Stimulated activated CD4-positive, alpha-beta T cell treated with anti-CD3 and anti-CD28 coated beads, Interleukin-4, amount 100 ng/mL, for 4 hours (primary cell): ENCODE measurements at regions not wholly inside any gene's neighbourhood (a gene's known extent, or its start where the extent isn't known, plus 50 kb on each side); places are given as distances from the start of the nearest gene placed in this dataset.
"Not testable (repeated sequence)": the region's sequence is repeated elsewhere in the genome, so short reads cannot be mapped to it uniquely, and the experiment has no call there.

ENCODE experiments used
- DNase-seq, 2 experiments: peaks; one replicate each; pipeline ENCODE4 v3.0.0-alpha.2; 2020

DNA sequence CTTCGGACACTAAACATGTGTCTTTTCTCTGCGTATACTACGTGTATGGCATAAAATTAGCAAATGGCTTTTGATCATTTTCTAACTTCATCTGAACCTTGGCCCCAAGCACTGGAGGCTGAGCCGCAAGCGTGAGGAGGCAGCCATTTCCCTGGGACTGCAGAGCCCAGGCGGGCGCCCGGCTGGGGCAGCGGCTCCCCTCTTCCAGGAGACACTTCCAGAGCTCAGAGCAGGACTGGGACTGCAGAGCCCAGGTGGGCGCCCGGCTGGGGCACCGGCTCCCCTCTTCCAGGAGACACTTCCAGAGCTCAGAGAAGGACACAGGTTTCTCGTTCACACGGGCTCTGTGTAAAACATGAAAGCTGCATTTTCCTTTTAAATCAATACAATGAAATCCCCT lies 484.1 kb upstream of the SALL3 start:
- no peak for DNase-seq

GRCh38 chr18:78496079-78496478 lies 483.5 kb upstream of the SALL3 start:
- no peak for DNase-seq

- no peak for DNase-seq
Measured at GRCh38 chr18:78497641-78498040, 482.0 kb upstream of the SALL3 start.

DNA sequence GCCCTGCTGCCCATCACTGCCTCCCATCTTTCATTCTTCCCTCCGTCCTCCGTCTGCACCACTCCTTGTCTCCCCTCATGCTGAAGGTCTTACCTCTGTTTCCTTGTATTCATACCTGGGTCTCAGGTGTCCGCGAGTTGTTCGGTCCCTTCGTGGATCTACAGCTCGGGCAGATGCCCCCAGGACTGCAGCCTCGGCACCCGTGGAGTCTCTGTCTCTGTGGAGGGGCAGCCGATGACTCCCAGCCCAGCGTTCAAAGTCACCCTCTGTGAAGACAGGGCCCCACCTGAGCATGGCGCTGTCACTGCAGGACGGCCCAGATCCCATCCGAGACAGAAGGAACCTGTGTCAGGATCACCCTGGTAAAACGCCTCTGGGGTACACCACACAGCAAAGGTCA lies 480.0 kb upstream of the SALL3 start:
- DNase-seq: no peak

- no peak for DNase-seq
Measured at GRCh38 chr18:78501251-78501650, 478.4 kb upstream of the SALL3 start.

GRCh38 chr18:78503129-78503528 lies 476.5 kb upstream of the SALL3 start:
- no peak for DNase-seq

- DNase-seq: no peak
Measured at GRCh38 chr18:78505851-78506461, 473.7 kb upstream of the SALL3 start.

GRCh38 chr18:78507217-78507616 lies 472.4 kb upstream of the SALL3 start:
- no peak for DNase-seq

- not testable (repeated sequence) for DNase-seq
Measured at GRCh38 chr18:78508228-78508824, 471.3 kb upstream of the SALL3 start.

DNA sequence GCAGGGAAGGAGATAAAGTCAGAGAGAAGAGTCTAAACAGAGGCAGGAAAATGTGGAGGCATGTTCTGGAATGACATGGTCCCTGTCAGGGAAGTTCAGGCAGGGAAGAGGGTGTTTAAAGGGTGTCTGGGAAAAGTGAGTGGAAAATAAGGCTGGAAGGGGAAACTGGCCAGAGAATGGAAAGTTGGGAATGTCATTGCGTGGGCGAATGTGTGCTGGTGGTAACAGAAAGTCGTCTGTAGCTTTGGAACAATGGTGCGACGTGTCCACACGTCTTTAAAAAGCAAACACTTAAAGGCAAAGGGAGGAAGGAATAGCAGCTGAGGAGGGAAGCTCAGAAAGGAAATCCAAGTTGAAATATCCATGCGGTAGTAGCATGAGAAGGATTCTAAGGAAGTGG lies 469.5 kb upstream of the SALL3 start:
- no peak for DNase-seq

DNA sequence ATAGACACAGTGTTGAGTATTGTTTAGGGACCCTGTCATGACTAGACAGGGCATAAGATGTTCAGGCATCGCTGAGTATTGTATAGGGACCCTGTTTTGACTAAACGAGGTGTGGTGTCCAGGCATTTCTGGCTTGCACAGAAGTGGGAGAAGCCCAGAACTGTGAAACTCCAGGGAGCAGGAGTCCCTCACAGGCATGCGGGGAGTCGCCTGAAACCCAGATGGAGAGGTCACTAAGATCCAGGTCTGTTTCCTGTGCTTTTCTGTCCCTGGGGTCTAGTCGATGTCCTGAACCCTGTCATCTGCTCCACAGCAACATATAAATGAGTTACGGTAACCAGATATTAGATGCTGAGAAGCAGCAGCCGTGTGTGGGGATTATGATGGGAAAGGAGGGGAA lies 469.0 kb upstream of the SALL3 start:
- DNase-seq: no peak

GRCh38 chr18:78511666-78512601 lies 467.7 kb upstream of the SALL3 start:
- DNase-seq: no peak

- no peak for DNase-seq
Measured at GRCh38 chr18:78514910-78515670, 464.5 kb upstream of the SALL3 start.

DNA sequence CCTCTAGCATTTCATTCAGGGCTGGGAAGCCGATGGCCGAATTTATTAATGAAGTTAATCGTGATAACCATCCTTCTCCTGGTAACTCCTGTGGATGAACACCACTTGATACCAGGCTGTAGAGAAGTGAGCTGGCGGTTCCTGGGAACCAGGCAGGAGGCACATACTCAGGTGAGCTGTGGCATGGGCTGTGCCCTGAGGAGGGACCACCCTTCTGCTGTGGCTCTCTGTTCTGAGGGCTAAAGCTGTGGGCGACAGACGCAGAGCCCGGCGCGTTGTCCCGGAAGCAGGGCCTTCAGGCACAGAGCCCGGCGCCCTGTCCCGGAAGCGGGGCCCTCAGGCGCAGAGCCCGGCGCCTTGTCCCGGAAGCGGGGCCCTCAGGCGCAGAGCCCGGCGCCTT lies 462.3 kb upstream of the SALL3 start:
- no peak for DNase-seq

- no peak for DNase-seq
Measured at GRCh38 chr18:78517973-78518372, 461.6 kb upstream of the SALL3 start.

DNA sequence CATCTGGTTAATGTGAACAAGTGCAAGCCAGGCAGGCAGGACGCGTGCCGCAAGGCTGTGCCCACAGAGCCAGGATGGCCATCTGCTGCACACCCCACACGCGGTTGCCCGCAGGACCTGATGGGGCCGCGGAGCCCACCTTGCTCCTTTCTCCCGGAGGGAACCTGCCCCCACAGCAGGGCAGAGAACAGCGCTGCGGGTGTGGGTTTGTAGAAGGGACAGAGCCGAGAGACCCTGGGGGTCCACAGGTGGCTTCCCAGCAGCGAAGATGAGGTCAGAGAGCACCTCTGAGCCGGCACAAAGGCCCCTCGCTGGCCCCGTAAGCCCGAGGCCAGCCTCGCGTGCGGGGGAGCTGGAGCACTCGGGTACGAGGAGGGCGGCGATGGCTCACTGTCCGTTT lies 460.8 kb upstream of the SALL3 start:
- DNase-seq: no peak

DNA sequence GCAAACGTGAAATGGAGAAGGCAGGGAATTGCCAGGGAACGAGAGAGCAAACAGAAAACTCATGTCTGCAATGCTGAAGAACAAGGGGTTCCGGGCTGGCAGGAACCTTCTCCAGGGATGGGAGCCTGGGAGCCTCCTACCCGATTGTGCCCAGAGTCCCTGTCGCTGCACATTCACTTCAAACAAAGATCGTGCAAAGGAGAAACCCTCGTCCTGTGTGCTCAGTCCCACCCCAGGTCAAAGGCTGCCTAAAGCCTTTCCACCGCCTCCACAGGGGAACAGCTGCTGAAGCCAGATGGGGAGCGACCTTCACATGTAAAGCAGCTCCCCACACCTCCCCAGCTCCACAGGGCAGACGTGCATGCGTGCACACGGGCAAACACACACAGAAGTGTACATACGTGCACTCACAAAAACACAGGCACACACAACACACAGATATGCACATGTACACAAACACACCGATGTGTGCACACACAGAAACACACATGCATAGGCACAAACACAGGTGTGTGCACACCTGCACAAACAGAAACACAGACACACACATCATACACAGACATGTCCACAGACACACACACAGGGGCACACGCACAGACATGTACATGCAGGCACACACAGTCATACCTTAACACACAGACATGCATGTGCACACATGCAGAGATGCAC lies 460.1 kb upstream of the SALL3 start:
- DNase-seq: no peak

DNA sequence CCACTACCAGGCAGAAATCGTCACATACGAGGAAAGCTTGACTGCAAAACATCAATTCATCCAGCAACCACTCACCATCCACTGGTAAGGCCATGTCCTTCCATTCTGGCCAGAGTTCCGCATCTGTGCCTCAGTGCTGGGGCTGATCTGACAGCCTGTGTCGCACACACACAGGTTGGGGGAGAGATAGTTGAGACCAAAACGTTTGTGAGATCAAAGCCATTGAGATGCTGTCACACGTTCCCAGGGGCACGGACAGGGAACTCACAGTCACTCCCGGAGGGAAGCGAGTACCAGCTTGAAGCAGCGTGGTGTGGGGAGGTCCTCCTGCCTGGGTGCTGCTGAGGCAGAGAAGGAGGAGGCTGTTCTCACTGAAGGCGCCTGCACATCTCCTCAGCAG lies 458.5 kb upstream of the SALL3 start:
- no peak for DNase-seq

- DNase-seq: no peak
Measured at GRCh38 chr18:78521744-78522143, 457.9 kb upstream of the SALL3 start.

- no peak for DNase-seq
Measured at GRCh38 chr18:78522507-78522906, 457.1 kb upstream of the SALL3 start.

- no peak for DNase-seq
Measured at GRCh38 chr18:78523850-78524249, 455.8 kb upstream of the SALL3 start.

DNA sequence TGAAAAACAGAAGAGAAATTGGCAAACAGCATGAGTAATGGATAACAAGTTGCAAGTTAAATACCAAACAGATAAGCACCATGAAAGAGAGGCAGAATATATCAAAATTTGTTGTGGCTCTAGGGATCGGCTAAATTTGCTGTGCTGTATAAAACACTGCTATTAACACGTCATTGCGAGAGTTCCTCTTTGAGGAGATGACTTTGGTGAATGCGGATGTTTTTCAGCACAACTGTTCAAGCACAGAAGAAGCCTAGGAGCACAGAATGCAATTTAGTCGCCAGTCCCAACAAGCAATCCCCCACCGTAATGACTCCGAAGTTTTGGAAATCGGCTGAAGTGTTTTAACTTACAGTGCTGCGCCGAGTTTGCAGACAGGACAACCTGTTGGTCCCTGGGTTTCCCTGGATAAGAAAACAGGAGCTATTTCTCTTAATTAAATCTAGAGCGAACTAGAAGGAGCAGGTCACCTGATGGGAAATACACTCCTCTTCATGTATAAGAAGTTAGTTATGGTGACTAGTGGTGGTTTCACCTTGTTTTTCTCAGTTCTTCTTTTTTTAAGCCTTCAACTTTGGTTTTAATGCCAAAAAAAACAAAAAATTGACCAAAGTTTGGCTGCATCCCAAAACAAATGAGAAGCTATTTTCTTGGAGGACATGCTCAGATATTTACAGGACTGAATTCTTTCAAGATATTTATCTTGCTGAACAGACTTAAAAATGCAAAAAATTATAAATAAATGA lies 454.1 kb upstream of the SALL3 start:
- no peak for DNase-seq
